ENCODE measurements at regions not wholly inside any gene's neighbourhood (a gene's known extent, or its start where the extent isn't known, plus 50 kb on each side); places are given as distances from the start of the nearest gene placed in this dataset.

DNA sequence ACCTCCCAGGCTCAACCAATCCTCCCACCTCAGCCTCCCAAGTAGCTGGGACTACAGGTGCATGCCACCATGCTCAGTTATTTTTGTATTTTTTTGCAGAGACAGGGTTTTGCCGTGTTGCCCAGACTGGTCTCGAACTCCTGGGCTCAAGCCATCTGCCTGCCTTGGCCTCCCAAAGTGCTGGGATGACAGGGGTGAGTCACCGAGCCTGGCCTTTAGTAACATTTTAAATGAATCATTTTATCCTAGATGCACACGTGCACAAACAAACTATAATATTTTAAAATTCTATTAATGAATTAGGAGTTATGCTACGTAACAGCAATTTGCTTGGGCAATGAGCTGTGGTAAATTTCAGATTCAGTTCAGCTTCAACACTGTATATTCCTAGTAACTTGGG, 862.5 kb upstream of the ID2 start:
- Mint-ChIP-seq H3K36me3 (ENCODE audit: unreplicated experiment) (no peaks in the 10 kb centered on the region), H3K27me3 (ENCODE audit: unreplicated experiment) (no peaks in the 10 kb centered on the region), H3K4me1 (ENCODE audit: low read depth, unreplicated experiment) (peaks cover 3% of the 10 kb centered on the region), H3K9me3 (ENCODE audit: unreplicated experiment) (peaks cover 1% of the 10 kb centered on the region), H3K4me3 (ENCODE audit: unreplicated experiment) (no peak overlapping the region), H3K27ac (ENCODE audit: unreplicated experiment) (no peak overlapping the region)
- no peak for DNase-seq
- TF ChIP-seq, protein P1, sequence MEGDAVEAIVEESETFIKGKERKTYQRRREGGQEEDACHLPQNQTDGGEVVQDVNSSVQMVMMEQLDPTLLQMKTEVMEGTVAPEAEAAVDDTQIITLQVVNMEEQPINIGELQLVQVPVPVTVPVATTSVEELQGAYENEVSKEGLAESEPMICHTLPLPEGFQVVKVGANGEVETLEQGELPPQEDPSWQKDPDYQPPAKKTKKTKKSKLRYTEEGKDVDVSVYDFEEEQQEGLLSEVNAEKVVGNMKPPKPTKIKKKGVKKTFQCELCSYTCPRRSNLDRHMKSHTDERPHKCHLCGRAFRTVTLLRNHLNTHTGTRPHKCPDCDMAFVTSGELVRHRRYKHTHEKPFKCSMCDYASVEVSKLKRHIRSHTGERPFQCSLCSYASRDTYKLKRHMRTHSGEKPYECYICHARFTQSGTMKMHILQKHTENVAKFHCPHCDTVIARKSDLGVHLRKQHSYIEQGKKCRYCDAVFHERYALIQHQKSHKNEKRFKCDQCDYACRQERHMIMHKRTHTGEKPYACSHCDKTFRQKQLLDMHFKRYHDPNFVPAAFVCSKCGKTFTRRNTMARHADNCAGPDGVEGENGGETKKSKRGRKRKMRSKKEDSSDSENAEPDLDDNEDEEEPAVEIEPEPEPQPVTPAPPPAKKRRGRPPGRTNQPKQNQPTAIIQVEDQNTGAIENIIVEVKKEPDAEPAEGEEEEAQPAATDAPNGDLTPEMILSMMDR (IDR thresholded peaks at IDR 0.05; ENCODE audit: partially characterized antibody, unreplicated experiment), result no peak

- no peak overlapping the region for H3K4me3 Mint-ChIP-seq (ENCODE audit: unreplicated experiment)
- TF ChIP-seq, protein P1 (IDR thresholded peaks at IDR 0.05; ENCODE audit: partially characterized antibody, unreplicated experiment), result no peak
- H3K27me3 Mint-ChIP-seq (ENCODE audit: unreplicated experiment), result no peaks in the 10 kb centered on the region
- peaks cover 1% of the 10 kb centered on the region for H3K9me3 Mint-ChIP-seq (ENCODE audit: unreplicated experiment)
- no peaks in the 10 kb centered on the region for H3K36me3 Mint-ChIP-seq (ENCODE audit: unreplicated experiment)
- peaks cover 3% of the 10 kb centered on the region for H3K4me1 Mint-ChIP-seq (ENCODE audit: low read depth, unreplicated experiment)
- no peak overlapping the region for H3K27ac Mint-ChIP-seq (ENCODE audit: unreplicated experiment)
- no peak for DNase-seq
Measured at GRCh38 chr2:7819850-7820249, 862.0 kb upstream of the ID2 start.

GRCh38 chr2:7824211-7824610, 857.6 kb upstream of the ID2 start:
- Mint-ChIP-seq H3K27me3 (ENCODE audit: unreplicated experiment) (no peaks in the 10 kb centered on the region), H3K4me3 (ENCODE audit: unreplicated experiment) (no peak overlapping the region), H3K27ac (ENCODE audit: unreplicated experiment) (no peak overlapping the region), H3K4me1 (ENCODE audit: low read depth, unreplicated experiment) (peaks cover 3% of the 10 kb centered on the region), H3K9me3 (ENCODE audit: unreplicated experiment) (no peaks in the 10 kb centered on the region), H3K36me3 (ENCODE audit: unreplicated experiment) (no peaks in the 10 kb centered on the region)
- DNase-seq, result no peak
- TF ChIP-seq, protein P1 (IDR thresholded peaks at IDR 0.05; ENCODE audit: partially characterized antibody, unreplicated experiment), result no peak

GRCh38 chr2:7825591-7826312, 856.1 kb upstream of the ID2 start:
- DNase-seq, result no peak

DNA sequence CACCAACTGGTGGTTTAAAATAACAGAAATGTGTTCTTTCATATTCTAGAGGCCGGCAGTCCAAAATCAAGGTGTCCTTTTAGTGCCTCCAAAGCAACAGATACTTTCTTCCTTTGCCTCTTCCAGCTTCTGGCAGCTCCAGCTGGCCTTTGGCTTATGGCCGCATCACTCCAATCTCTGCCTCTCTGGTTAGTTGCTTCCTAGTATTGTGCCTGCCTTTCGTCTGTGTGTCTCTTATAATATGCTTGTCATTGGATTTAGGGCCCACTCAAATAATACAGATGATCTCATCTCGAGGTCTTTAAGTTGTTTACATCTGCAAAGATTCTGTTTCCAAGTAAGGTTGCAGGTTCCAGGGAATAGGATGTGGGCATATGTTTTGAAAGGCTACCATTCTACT, 855.2 kb upstream of the ID2 start:
- H3K4me3 Mint-ChIP-seq (ENCODE audit: unreplicated experiment), result no peak overlapping the region
- H3K4me1 Mint-ChIP-seq (ENCODE audit: low read depth, unreplicated experiment), result no peaks in the 10 kb centered on the region
- H3K27me3 Mint-ChIP-seq (ENCODE audit: unreplicated experiment), result no peaks in the 10 kb centered on the region
- H3K36me3 Mint-ChIP-seq (ENCODE audit: unreplicated experiment), result no peaks in the 10 kb centered on the region
- H3K9me3 Mint-ChIP-seq (ENCODE audit: unreplicated experiment), result peaks cover 2% of the 10 kb centered on the region
- H3K27ac Mint-ChIP-seq (ENCODE audit: unreplicated experiment), result no peak overlapping the region
- no peak for DNase-seq
- TF ChIP-seq, protein P1 (IDR thresholded peaks at IDR 0.05; ENCODE audit: partially characterized antibody, unreplicated experiment), result no peak

More at GRCh38 chr2:7825591-7826312, 856.1 kb upstream of the ID2 start:
- TF ChIP-seq, protein P1 (IDR thresholded peaks at IDR 0.05; ENCODE audit: partially characterized antibody, unreplicated experiment), result no peak
- Mint-ChIP-seq H3K9me3 (ENCODE audit: unreplicated experiment) (peaks cover 1% of the 10 kb centered on the region), H3K4me3 (ENCODE audit: unreplicated experiment) (no peak overlapping the region), H3K4me1 (ENCODE audit: low read depth, unreplicated experiment) (no peaks in the 10 kb centered on the region), H3K27ac (ENCODE audit: unreplicated experiment) (no peak overlapping the region), H3K36me3 (ENCODE audit: unreplicated experiment) (no peaks in the 10 kb centered on the region), H3K27me3 (ENCODE audit: unreplicated experiment) (no peaks in the 10 kb centered on the region)
